HUES48 (cell line): ENCODE measurements at regions not wholly inside any gene's neighbourhood (a gene's known extent, or its start where the extent isn't known, plus 50 kb on each side); places are given as distances from the start of the nearest gene placed in this dataset.

Experiments
- H3K27ac ChIP-seq: one replicate; pipeline ENCODE4 v1.7.0; 2013; ENCODE audit warnings: low read depth, low read length, inconsistent platforms
- H3K27me3 ChIP-seq: 2 replicates; pipeline ENCODE4 v1.6.1; 2013; ENCODE audit warnings: mild to moderate bottlenecking, low read length; ENCODE audit not compliant: control insufficient read depth, insufficient read depth
- H3K36me3 ChIP-seq: 2 replicates; pipeline ENCODE4 v1.6.1; 2013; ENCODE audit warnings: low read length; ENCODE audit not compliant: control insufficient read depth, insufficient read depth
- H3K4me1 ChIP-seq: 2 replicates; pipeline ENCODE4 v1.6.1; 2013; ENCODE audit warnings: mild to moderate bottlenecking, low read length; ENCODE audit not compliant: control insufficient read depth, insufficient read depth
- H3K4me3 ChIP-seq: 2 replicates; pipeline ENCODE4 v1.5.1; 2013; ENCODE audit warnings: mild to moderate bottlenecking, low read depth, low read length
- H3K9ac ChIP-seq: 2 replicates; pipeline ENCODE4 v1.6.1; 2013; ENCODE audit warnings: mild to moderate bottlenecking, low read depth, low read length, moderate library complexity
- H3K9me3 ChIP-seq: 2 replicates; pipeline ENCODE4 v1.6.1; 2013; ENCODE audit warnings: low read length; ENCODE audit not compliant: control insufficient read depth, insufficient read depth

DNA sequence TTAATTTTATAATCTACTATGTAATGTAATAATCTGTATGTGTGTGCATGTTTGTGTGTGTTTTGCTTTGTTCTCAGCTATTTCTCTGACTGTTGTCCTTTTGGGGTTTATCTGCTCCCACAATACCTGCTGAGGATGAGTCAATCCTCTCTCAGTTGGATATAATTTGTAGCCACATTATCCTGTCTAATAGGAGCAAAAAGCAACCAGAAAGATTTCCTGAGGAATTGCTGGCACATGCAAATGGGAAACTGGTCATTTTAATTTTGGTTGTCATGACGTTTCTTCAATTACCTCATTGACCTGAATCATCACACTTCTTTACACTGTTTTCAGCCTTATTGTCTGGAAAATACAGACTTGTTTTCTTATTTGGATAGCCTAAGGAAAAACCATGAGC lies 488.4 kb downstream of the KLF5 start:
- Histone ChIP-seq H3K4me1 (peaks cover 10% of the 10 kb centered on the region; the same call in 1 of the 2 replicates), H3K9me3 (no peaks in the 10 kb centered on the region), H3K27me3 (no peaks in the 10 kb centered on the region), H3K4me3 (no peak overlapping the region), H3K27ac (no peak overlapping the region), H3K9ac (no peak overlapping the region), H3K36me3 (no peaks in the 10 kb centered on the region)

DNA sequence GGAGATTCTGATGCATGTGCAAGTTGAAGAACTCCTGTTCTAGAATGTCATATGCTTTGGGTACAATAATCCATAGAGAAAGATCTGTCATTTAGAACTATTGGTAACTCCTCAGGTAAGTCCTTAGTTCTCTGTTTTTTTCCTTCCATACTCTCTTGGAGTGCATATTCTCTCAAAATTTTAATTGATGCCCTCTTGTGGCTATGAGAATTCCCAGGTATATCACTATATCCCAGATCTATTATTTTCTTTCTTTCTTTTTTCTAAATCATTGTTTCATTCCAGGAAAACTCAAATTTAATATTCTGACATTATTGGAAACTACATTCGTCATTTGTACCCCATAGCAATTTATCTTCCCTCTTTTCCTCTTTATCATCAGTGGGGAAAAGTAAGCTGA lies 485.4 kb downstream of the KLF5 start:
- Histone ChIP-seq H3K27ac (no peak overlapping the region), H3K4me3 (no peak overlapping the region), H3K9ac (no peak overlapping the region), H3K4me1 (peaks cover 10% of the 10 kb centered on the region; the same call in 1 of the 2 replicates), H3K9me3 (no peaks in the 10 kb centered on the region), H3K36me3 (no peaks in the 10 kb centered on the region), H3K27me3 (no peaks in the 10 kb centered on the region)

DNA sequence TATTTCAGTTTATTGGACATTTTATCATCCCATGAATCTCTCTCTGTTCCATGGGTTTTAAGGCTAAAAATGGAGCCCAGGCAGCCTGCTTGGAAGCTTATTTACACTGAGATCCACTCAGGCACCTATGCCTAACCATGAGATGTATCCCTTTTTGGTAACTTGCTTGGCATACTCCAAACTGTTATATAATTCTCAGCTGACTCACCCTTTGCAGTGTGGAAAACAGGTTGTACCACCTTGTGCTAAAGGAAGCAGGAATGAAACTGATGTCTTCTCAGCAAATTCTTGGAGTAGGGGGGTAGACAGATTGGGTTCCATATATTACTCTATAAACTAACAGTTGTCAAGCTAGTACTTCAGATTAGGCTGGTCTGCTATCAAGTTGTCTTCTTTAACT lies 483.6 kb downstream of the KLF5 start:
- Histone ChIP-seq H3K9me3 (no peaks in the 10 kb centered on the region), H3K4me1 (no peaks in the 10 kb centered on the region), H3K9ac (no peak overlapping the region), H3K36me3 (no peaks in the 10 kb centered on the region), H3K27me3 (no peaks in the 10 kb centered on the region), H3K27ac (no peak overlapping the region), H3K4me3 (no peak overlapping the region)

DNA sequence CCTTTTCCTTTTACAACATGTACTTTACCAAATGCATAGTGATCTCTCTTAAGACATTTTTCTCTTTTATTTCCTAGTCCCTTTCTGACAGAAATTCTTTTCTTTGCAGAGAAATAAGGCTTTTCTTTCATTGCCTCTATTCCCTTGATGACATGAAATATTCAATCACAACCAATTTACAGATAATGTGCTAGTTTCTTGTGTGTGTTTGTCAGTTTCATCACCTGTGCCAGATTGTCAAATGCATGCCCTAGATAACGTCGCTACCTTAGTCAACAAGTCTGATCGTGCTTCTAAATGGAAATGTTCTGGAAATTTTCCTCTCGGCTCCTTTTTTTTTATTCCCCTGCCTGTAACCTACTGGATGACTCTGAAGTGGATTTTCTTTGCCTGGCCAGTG lies 478.1 kb downstream of the KLF5 start:
- Histone ChIP-seq H3K36me3 (no peaks in the 10 kb centered on the region), H3K4me3 (no peak overlapping the region), H3K27ac (no peak overlapping the region), H3K27me3 (no peaks in the 10 kb centered on the region), H3K9me3 (no peaks in the 10 kb centered on the region), H3K4me1 (no peaks in the 10 kb centered on the region), H3K9ac (no peak overlapping the region)

DNA sequence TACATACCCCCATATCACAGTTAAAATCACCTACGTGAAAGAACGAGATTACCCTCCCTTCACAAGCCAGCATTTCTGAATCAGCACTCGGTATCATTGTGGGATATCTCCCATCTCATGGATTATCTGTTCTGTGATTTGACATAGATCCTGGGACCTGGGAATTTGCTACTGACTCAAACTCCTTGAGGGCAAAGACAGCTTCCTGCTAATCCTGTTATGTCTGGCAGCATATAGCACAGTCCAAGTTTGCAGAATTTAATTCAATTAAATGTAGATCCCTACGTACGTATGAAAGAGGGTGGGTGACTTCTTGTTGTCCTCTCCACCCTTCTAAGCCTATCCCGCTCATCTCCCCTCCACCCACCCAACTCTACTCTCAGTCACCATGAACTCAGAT lies 476.5 kb downstream of the KLF5 start:
- H3K9me3 ChIP-seq: no peaks in the 10 kb centered on the region
- no peak overlapping the region for H3K4me3 ChIP-seq
- H3K4me1 ChIP-seq: no peaks in the 10 kb centered on the region
- no peak overlapping the region for H3K27ac ChIP-seq
- no peak overlapping the region for H3K9ac ChIP-seq
- no peaks in the 10 kb centered on the region for H3K27me3 ChIP-seq
- H3K36me3 ChIP-seq: no peaks in the 10 kb centered on the region

DNA sequence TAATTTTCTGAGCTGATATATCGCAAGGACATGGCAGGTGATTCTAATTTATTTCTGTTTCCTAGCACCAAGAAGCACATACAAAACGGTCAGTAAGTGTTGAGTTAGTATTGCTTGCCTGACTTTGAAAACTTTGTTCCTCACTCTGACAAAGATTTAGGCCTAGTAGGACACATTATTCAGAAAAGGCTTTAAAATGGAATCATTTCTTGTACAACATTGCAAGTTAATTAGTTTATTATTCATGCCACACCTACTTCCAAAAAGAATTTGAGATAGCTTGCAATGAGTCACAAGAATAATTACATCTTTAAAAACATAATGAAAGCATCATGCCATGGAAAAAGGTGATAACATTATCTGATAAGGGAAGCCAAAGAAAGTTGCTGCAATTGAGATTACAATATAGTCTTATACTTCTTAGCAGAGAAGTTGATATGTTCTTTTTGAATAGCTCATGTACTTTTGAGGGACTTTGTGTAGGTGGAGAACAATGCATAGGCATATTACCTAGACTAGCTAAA lies 474.2 kb downstream of the KLF5 start:
- H3K27me3 ChIP-seq: no peaks in the 10 kb centered on the region
- H3K4me1 ChIP-seq: no peaks in the 10 kb centered on the region
- no peak overlapping the region for H3K4me3 ChIP-seq
- H3K9ac ChIP-seq: no peak overlapping the region
- H3K27ac ChIP-seq: no peak overlapping the region
- no peaks in the 10 kb centered on the region for H3K9me3 ChIP-seq
- H3K36me3 ChIP-seq: no peaks in the 10 kb centered on the region

DNA sequence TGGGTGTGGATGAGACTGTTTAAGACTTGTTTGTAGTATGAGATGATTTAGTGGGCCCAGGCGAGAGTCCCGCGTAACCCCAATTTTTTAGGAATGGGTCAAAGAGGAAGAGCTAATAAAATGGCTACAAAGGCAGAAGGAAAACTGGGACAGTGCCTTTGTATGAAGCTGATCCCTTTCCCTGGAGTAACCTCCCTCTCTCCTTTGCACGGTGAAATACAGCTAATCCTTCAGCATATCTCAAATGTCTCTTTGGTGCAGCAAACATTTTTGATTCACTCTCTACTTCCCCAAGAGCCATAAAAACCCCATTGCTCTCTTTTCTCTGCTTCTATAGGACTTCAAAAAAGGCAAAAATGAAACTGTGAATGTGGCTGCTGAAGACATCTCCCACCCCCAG lies 473.8 kb downstream of the KLF5 start:
- H3K9ac ChIP-seq: no peak overlapping the region
- H3K4me1 ChIP-seq: no peaks in the 10 kb centered on the region
- H3K27ac ChIP-seq: no peak overlapping the region
- H3K9me3 ChIP-seq: no peaks in the 10 kb centered on the region
- H3K27me3 ChIP-seq: no peaks in the 10 kb centered on the region
- no peak overlapping the region for H3K4me3 ChIP-seq
- H3K36me3 ChIP-seq: no peaks in the 10 kb centered on the region

DNA sequence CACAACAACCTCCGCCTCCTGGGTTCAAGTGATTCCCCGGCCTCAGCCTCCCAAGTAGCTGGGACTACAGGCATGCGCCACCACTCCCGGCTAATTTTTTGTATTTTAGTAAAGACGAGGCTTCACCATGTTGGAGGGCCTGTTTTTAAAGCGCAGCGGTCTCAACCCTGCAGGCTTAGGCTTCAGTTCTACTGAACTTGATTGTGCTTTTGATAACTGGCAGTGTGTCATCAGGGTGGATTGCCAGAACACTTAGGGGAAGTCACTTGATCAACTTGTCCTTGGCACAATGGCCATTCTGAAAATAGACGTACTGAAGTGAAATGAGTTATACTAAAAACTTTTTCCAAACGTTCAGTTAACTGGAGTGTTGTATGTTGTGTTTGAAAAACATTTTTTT lies 472.2 kb downstream of the KLF5 start:
- no peak overlapping the region for H3K27ac ChIP-seq
- no peaks in the 10 kb centered on the region for H3K36me3 ChIP-seq
- no peaks in the 10 kb centered on the region for H3K27me3 ChIP-seq
- H3K4me1 ChIP-seq: no peaks in the 10 kb centered on the region
- H3K9ac ChIP-seq: no peak overlapping the region
- H3K9me3 ChIP-seq: no peaks in the 10 kb centered on the region
- no peak overlapping the region for H3K4me3 ChIP-seq

DNA sequence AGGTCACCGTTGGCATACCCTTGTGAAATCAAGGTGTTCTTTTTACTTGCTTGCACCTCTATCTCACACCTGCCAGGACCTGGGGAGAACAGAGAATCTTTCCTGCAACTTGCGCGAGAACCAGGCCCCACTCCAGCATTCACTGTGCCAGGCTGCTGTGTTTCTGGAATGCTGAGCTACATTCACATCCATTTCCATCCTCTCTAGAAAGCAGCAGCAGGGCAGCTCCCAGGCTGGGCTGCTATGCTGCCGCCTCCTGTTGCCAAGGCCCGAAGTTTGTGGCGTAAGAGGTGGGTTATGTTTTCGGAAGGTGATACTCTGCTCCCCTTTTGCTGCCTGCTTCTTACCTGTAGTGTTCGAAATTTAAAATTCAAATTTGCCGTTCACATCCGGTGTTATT lies 464.1 kb downstream of the KLF5 start:
- no peaks in the 10 kb centered on the region for H3K9me3 ChIP-seq
- no peaks in the 10 kb centered on the region for H3K36me3 ChIP-seq
- H3K9ac ChIP-seq: no peak overlapping the region
- H3K27ac ChIP-seq: no peak overlapping the region
- H3K27me3 ChIP-seq: no peaks in the 10 kb centered on the region
- no peak overlapping the region for H3K4me3 ChIP-seq
- H3K4me1 ChIP-seq: peaks cover 10% of the 10 kb centered on the region

DNA sequence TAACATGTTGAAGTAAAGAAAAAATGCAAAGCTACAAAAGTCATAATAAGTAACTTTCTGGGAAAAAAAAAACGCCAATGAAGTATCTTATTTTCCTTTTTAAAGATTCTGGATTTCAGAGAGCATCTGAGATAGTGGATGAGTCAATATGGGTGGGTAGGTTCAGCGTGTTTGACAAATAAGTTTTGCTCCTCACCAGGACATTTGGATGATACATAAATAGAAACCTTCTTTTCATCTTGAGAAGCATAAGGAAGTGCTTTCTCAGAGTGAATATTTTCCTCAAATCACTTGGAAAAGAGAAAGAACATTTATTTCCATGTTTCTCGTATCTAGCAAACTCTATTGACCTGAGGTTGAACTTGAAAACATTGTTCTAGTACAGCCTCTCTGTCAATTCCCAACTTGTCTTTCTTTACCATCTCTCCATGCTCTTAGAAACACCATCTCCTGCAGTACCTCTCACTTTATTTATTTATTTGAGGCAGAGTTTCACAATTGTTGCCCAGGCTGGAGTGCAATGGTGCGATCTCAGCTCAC lies 463.2 kb downstream of the KLF5 start:
- Histone ChIP-seq H3K4me3 (no peak overlapping the region), H3K36me3 (no peaks in the 10 kb centered on the region), H3K4me1 (peaks cover 14% of the 10 kb centered on the region), H3K27me3 (no peaks in the 10 kb centered on the region), H3K9ac (no peak overlapping the region), H3K27ac (no peak overlapping the region), H3K9me3 (no peaks in the 10 kb centered on the region)

DNA sequence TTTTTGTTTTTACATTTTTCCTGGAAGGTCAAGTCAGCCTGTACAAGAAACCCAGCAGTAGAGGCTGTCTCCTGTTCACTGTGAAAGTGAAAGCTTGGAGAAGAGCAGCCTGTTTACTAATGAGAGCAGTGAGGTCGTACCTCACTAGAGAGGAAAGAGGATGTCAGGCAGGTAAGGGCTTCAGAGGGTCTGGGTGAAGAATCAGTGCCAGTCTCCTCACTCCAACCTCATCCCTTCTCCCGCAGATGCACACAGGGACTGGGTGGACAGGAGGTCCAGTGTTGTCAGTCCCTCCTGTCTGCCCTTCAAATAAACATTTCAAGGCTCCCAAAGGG lies 462.5 kb downstream of the KLF5 start:
- Histone ChIP-seq H3K36me3 (no peaks in the 10 kb centered on the region), H3K4me3 (no peak overlapping the region), H3K4me1 (peaks cover 21% of the 10 kb centered on the region), H3K9ac (no peak overlapping the region), H3K27ac (no peak overlapping the region), H3K9me3 (no peaks in the 10 kb centered on the region), H3K27me3 (no peaks in the 10 kb centered on the region)
